HepG2 (cell line): ENCODE measurements at regions not wholly inside any gene's neighbourhood (a gene's known extent, or its start where the extent isn't known, plus 50 kb on each side); places are given as distances from the start of the nearest gene placed in this dataset.

Source experiments
- GABPA ChIP-seq, 2 experiments: IDR thresholded peaks; 2 replicates each; pipeline ENCODE4 v1.6.1; 2011 to 2016; ENCODE audit warnings: low read depth in 2 of 2, low read length in 1 of 2, missing biosample characterization in 1 of 2, missing genetic modification characterization in 1 of 2
- HNRNPK ChIP-seq: fragments of 200-400 bp; formaldehyde crosslinking; IDR thresholded peaks from 2 replicates; pipeline ENCODE4 v1.6.1; 2018; ENCODE audit warnings: low read length, low read depth, moderate library complexity, mild to moderate bottlenecking; ENCODE audit not compliant: poor library complexity, severe bottlenecking
- MAFF ChIP-seq: IDR thresholded peaks from 2 replicates; pipeline ENCODE4 v1.6.1; 2011; ENCODE audit warnings: low read depth, low read length, improper control_type of control experiment
- MYC ChIP-seq: sonication (generic); formaldehyde crosslinking; IDR thresholded peaks from 2 replicates; pipeline ENCODE4 v1.9.0; 2021; ENCODE audit warnings: missing genetic modification reagents, borderline replicate concordance
- PITX1 ChIP-seq: sonication (generic); formaldehyde crosslinking; IDR thresholded peaks from 2 replicates; pipeline ENCODE4 v1.5.1; 2020; ENCODE audit warnings: mild to moderate bottlenecking, missing genetic modification reagents
- POLR2A ChIP-seq, 2 experiments: IDR thresholded peaks; 2 replicates each; pipeline ENCODE4 v1.6.1; 2011; ENCODE audit warnings: low read depth in 2 of 2, low read length in 2 of 2, mild to moderate bottlenecking in 1 of 2, moderate library complexity in 1 of 2; ENCODE audit not compliant: insufficient read depth in 1 of 2
- POLR2AphosphoS5 ChIP-seq: IDR thresholded peaks from 2 replicates; pipeline ENCODE4 v1.6.1; 2012; ENCODE audit warnings: low read depth, low read length
- SYNCRIP ChIP-seq: fragments of 200-400 bp; formaldehyde crosslinking; IDR thresholded peaks from 2 replicates; pipeline ENCODE4 v1.6.1; 2018; ENCODE audit warnings: mild to moderate bottlenecking, low read depth, low read length; ENCODE audit not compliant: insufficient read depth
- ZFP41 ChIP-seq: sonication (generic); formaldehyde crosslinking; IDR thresholded peaks from 2 replicates; pipeline ENCODE4 v1.4.0; 2020; ENCODE audit warnings: mild to moderate bottlenecking, missing genetic modification reagents, borderline replicate concordance
- ZNF367 ChIP-seq: sonication (generic); formaldehyde crosslinking; IDR thresholded peaks from 2 replicates; pipeline ENCODE4 v1.4.0; 2020; ENCODE audit warnings: missing genetic modification reagents, borderline replicate concordance
- TF ChIP-seq, protein P1 (sequence below): sonication (generic); formaldehyde crosslinking; IDR thresholded peaks from 2 replicates; pipeline ENCODE4 v1.5.0; 2020; ENCODE audit warnings: mild to moderate bottlenecking, missing genetic modification reagents, borderline replicate concordance
- TF ChIP-seq, protein P2 (sequence below): sonication (generic); formaldehyde crosslinking; IDR thresholded peaks from 2 replicates; pipeline ENCODE4 v1.5.0; 2020; ENCODE audit warnings: missing genetic modification reagents

DNA sequence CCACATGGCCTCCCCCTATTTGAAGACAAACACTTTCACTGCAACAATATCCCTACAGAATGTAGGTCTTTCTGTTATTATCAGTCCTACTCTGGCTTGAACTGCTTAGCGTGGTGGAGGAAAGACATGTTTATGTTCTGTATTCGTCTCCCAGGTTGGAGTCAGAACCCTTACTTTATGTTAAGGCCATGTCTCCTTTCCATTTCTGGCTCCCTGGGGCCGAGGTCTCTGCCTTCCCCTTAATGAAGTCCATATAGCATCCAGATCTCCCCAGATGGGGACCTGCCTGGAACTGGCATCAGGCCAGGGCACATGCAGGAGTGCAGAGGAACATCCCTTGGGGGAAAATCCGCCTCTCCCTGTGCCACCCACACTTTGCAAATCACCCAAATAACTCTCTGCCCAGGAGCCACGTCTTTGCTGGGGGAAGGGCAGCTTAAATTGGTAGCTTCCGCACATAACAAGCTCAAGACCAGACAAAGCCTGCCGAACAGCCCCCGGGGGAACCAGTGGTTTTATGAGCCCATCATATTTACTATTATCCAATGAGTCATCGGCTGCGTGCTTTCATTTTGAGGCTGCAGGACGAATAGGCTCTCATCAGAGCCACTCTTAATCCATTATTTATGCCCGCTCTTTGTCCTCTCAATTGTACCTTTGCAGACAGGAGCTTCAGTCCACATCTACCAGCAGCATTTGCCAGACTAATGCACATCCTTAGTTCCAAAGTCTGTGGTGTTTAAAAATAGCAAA, 237.0 kb downstream of the UACA start:
- no peak for TF ChIP-seq HNRNPK
- TF ChIP-seq POLR2A (IDR thresholded peaks at IDR 0.05; ENCODE audit: insufficient read depth in 1 of 2, low read depth in 2 of 2, low read length in 2 of 2) = no peak
- TF ChIP-seq, protein P1, sequence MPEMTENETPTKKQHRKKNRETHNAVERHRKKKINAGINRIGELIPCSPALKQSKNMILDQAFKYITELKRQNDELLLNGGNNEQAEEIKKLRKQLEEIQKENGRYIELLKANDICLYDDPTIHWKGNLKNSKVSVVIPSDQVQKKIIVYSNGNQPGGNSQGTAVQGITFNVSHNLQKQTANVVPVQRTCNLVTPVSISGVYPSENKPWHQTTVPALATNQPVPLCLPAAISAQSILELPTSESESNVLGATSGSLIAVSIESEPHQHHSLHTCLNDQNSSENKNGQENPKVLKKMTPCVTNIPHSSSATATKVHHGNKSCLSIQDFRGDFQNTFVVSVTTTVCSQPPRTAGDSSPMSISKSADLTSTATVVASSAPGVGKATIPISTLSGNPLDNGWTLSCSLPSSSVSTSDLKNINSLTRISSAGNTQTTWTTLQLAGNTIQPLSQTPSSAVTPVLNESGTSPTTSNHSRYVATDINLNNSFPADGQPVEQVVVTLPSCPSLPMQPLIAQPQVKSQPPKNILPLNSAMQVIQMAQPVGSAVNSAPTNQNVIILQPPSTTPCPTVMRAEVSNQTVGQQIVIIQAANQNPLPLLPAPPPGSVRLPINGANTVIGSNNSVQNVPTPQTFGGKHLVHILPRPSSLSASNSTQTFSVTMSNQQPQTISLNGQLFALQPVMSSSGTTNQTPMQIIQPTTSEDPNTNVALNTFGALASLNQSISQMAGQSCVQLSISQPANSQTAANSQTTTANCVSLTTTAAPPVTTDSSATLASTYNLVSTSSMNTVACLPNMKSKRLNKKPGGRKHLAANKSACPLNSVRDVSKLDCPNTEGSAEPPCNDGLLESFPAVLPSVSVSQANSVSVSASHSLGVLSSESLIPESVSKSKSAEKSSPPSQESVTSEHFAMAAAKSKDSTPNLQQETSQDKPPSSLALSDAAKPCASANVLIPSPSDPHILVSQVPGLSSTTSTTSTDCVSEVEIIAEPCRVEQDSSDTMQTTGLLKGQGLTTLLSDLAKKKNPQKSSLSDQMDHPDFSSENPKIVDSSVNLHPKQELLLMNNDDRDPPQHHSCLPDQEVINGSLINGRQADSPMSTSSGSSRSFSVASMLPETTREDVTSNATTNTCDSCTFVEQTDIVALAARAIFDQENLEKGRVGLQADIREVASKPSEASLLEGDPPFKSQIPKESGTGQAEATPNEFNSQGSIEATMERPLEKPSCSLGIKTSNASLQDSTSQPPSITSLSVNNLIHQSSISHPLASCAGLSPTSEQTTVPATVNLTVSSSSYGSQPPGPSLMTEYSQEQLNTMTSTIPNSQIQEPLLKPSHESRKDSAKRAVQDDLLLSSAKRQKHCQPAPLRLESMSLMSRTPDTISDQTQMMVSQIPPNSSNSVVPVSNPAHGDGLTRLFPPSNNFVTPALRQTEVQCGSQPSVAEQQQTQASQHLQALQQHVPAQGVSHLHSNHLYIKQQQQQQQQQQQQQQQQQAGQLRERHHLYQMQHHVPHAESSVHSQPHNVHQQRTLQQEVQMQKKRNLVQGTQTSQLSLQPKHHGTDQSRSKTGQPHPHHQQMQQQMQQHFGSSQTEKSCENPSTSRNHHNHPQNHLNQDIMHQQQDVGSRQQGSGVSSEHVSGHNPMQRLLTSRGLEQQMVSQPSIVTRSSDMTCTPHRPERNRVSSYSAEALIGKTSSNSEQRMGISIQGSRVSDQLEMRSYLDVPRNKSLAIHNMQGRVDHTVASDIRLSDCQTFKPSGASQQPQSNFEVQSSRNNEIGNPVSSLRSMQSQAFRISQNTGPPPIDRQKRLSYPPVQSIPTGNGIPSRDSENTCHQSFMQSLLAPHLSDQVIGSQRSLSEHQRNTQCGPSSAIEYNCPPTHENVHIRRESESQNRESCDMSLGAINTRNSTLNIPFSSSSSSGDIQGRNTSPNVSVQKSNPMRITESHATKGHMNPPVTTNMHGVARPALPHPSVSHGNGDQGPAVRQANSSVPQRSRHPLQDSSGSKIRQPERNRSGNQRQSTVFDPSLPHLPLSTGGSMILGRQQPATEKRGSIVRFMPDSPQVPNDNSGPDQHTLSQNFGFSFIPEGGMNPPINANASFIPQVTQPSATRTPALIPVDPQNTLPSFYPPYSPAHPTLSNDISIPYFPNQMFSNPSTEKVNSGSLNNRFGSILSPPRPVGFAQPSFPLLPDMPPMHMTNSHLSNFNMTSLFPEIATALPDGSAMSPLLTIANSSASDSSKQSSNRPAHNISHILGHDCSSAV (CRISPR knock-in tag) = no peak
- no peak for TF ChIP-seq ZNF367 (CRISPR knock-in tag)
- no peak for TF ChIP-seq ZFP41 (CRISPR knock-in tag)
- TF ChIP-seq MYC (CRISPR knock-in tag) = no peak
- no peak for TF ChIP-seq GABPA (IDR thresholded peaks at IDR 0.05; ENCODE audit: low read depth, low read length)
- no peak for TF ChIP-seq GABPA (CRISPR knock-in tag; IDR thresholded peaks at IDR 0.05; ENCODE audit: low read depth)
- no peak for TF ChIP-seq POLR2AphosphoS5
- TF ChIP-seq SYNCRIP = no peak
- TF ChIP-seq MAFF = no peak
- TF ChIP-seq PITX1 (CRISPR knock-in tag) = no peak
- TF ChIP-seq, protein P2, sequence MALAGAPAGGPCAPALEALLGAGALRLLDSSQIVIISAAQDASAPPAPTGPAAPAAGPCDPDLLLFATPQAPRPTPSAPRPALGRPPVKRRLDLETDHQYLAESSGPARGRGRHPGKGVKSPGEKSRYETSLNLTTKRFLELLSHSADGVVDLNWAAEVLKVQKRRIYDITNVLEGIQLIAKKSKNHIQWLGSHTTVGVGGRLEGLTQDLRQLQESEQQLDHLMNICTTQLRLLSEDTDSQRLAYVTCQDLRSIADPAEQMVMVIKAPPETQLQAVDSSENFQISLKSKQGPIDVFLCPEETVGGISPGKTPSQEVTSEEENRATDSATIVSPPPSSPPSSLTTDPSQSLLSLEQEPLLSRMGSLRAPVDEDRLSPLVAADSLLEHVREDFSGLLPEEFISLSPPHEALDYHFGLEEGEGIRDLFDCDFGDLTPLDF (CRISPR knock-in tag) = no peak
